Kidney (tissue), 13 donors: ENCODE measurements at regions not wholly inside any gene's neighbourhood (a gene's known extent, or its start where the extent isn't known, plus 50 kb on each side); places are given as distances from the start of the nearest gene placed in this dataset.

Experiments used
- DNase-seq, 5 donors: peaks; one replicate each; pipeline ENCODE4 v3.0.0-alpha.2; 2013 to 2020
- FAIRE-seq: peaks from 2 replicates; lab custom pipeline; 2012; peaks lifted over from hg19 to GRCh38; lab: Jason Lieb, UNC
- H3K27ac ChIP-seq, 2 donors: one replicate each; pipeline ENCODE4 v1.7.0; 2013; ENCODE audit warnings: low read depth in 2 of 2, low read length in 2 of 2, inconsistent platforms in 1 of 2
- H3K27me3 ChIP-seq: one replicate; pipeline ENCODE4 v1.7.1; 2013; ENCODE audit warnings: low read length, inconsistent platforms; ENCODE audit not compliant: control insufficient read depth, insufficient read depth
- H3K36me3 ChIP-seq, 3 donors: one replicate each; pipeline versions ENCODE4 v1.7.0 to v1.7.1; 2013; ENCODE audit warnings: low read length in 3 of 3, control low read depth in 1 of 3, inconsistent platforms in 1 of 3; ENCODE audit not compliant: insufficient read depth in 3 of 3, control insufficient read depth in 2 of 3
- H3K4me1 ChIP-seq, 3 donors: one replicate each; pipeline versions ENCODE4 v1.7.0 to v1.7.1; 2013; ENCODE audit warnings: low read length in 3 of 3, inconsistent platforms in 1 of 3, low read depth in 1 of 3; ENCODE audit not compliant: control insufficient read depth in 2 of 3, insufficient read depth in 2 of 3
- H3K4me3 ChIP-seq, 3 donors: one replicate each; pipeline versions ENCODE4 v1.7.0 to v1.8.1; 2013; ENCODE audit warnings: low read length in 3 of 3, control low read depth in 1 of 3, inconsistent platforms in 1 of 3
- H3K9ac ChIP-seq, 3 donors: one replicate each; pipeline versions ENCODE4 v1.7.0 to v1.7.1; 2013; ENCODE audit warnings: low read length in 3 of 3, control low read depth in 1 of 3, inconsistent platforms in 1 of 3
- H3K9me3 ChIP-seq, 3 donors: one replicate each; pipeline versions ENCODE4 v1.7.0 to v1.7.1; 2013; ENCODE audit warnings: low read length in 3 of 3, control low read depth in 1 of 3, inconsistent platforms in 1 of 3; ENCODE audit not compliant: control insufficient read depth in 2 of 3, insufficient read depth in 1 of 3
- intact Hi-C: fragments of 100-400 bp; cut with DNase I; formaldehyde crosslinking; loops from one replicate; pipeline ENCODE4 v1.11.1; 2022
- TF ChIP-seq, protein P1 (sequence below): IDR thresholded peaks from 3 replicates; pipeline ENCODE4 v1.5.1; 2012; ENCODE audit warnings: mild to moderate bottlenecking, moderate library complexity, borderline replicate concordance; ENCODE audit not compliant: insufficient read depth; ENCODE audit errors: extremely low read depth
- donor health status: control.
- donor health status: control.
- donor health status: control.
- donor health status: control.
- donor health status: control.
- donor health status: DM: yes; HTN: yes; CAD: no.
- donor health status: Normal renal cell carcinoma (clear cell type).

GRCh38 chr14:61185534-61185933, 95.6 kb downstream of the TMEM30B start:
- Histone ChIP-seq H3K4me3 (no peak overlapping the region), H3K27ac (no peak overlapping the region), H3K4me1 (no peaks in the 10 kb centered on the region), H3K36me3 (no peaks in the 10 kb centered on the region), H3K9me3 (no peaks in the 10 kb centered on the region), H3K27me3 (no peaks in the 10 kb centered on the region), H3K9ac (no peak overlapping the region)
- TF ChIP-seq, protein P1, sequence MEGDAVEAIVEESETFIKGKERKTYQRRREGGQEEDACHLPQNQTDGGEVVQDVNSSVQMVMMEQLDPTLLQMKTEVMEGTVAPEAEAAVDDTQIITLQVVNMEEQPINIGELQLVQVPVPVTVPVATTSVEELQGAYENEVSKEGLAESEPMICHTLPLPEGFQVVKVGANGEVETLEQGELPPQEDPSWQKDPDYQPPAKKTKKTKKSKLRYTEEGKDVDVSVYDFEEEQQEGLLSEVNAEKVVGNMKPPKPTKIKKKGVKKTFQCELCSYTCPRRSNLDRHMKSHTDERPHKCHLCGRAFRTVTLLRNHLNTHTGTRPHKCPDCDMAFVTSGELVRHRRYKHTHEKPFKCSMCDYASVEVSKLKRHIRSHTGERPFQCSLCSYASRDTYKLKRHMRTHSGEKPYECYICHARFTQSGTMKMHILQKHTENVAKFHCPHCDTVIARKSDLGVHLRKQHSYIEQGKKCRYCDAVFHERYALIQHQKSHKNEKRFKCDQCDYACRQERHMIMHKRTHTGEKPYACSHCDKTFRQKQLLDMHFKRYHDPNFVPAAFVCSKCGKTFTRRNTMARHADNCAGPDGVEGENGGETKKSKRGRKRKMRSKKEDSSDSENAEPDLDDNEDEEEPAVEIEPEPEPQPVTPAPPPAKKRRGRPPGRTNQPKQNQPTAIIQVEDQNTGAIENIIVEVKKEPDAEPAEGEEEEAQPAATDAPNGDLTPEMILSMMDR, result no peak
- intact Hi-C loops, result no loop called here
- no peak for DNase-seq
- no peak for FAIRE-seq

DNA sequence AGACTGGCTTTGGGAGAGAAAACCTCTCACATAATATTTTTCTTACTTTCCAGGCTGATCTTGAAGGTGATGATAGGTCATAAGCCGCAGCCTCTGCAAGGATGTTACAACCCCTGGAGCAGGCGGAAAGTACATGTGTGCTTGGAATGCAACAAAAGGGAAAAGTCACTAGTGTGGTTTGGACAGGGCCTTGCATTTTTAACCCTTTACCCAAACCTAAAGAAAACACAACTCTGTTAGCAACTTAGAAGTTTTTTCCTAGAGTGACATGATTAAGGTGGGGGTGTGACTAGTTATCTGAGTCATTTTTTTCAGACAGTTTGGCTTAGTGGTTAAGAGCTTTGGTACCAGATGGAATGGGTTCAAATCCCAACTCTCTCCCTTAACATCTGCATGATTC, 97.0 kb downstream of the TMEM30B start:
- intact Hi-C loops, result no loop called here
- no peak for FAIRE-seq

GRCh38 chr14:61183196-61183885, 97.8 kb downstream of the TMEM30B start:
- Histone ChIP-seq H3K27ac (no peak overlapping the region), H3K27me3 (no peaks in the 10 kb centered on the region), H3K9me3 (no peaks in the 10 kb centered on the region), H3K4me3 (no peak overlapping the region), H3K9ac (no peak overlapping the region), H3K36me3 (no peaks in the 10 kb centered on the region), H3K4me1 (no peaks in the 10 kb centered on the region)
- FAIRE-seq (no peak), DNase-seq (no peak)
- intact Hi-C loops, result no loop called here
- TF ChIP-seq, protein P1, result no peak

More for the DNA sequence above, 97.0 kb downstream of the TMEM30B start:
- H3K4me3 ChIP-seq, result no peak overlapping the region
- no peaks in the 10 kb centered on the region for H3K36me3 ChIP-seq
- H3K27ac ChIP-seq, result no peak overlapping the region
- H3K9me3 ChIP-seq, result no peaks in the 10 kb centered on the region
- H3K4me1 ChIP-seq, result no peaks in the 10 kb centered on the region
- no peaks in the 10 kb centered on the region for H3K27me3 ChIP-seq
- TF ChIP-seq, protein P1, result no peak
- no peak for DNase-seq
- no peak overlapping the region for H3K9ac ChIP-seq
